RKO (cell line): ENCODE measurements at regions not wholly inside any gene's neighbourhood (a gene's known extent, or its start where the extent isn't known, plus 50 kb on each side); places are given as distances from the start of the nearest gene placed in this dataset.

Experiments
- DNase-seq: peaks from one replicate; pipeline ENCODE4 v3.0.0-alpha.2; 2016; ENCODE audit warnings: low spot score

DNA sequence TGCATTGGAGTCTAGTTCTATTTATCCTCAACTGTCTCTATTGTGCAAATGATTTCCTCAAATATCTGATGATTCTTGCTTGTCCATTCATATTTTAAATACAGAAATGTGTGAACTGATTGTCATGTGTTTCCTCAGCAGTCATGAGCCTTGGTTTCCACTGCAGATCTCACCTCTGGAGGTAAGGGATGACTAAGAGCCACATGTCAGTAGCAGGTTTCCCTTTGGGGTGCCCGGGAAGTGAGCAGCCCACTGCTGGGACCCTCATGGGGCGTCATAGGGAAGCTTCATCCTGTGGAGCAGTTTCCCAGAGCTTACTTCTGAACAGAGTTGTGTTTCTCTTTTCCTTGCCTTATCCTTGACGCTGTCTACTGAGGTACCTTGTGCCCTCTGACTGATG lies 149.2 kb upstream of the TOPAZ1 start:
- no peak for DNase-seq

DNA sequence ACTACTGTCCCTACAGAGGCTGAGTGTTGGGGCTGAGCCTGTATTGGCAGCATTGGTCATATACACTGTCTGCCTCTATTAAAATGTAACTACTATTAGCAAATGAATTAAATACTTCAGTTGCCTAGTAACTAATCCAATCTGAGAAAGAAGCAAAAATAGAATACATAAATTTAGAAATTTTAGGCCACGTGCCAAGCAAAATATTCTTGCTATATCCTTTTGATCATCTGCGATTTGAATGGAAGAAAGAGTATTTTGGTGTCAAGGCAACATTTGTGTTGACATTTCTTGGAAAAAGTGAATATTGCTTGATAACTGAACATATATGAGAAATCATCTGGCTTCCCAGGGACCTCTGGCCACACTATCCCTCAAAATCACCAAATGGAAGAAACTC lies 148.2 kb upstream of the TOPAZ1 start:
- DNase-seq, result no peak

DNA sequence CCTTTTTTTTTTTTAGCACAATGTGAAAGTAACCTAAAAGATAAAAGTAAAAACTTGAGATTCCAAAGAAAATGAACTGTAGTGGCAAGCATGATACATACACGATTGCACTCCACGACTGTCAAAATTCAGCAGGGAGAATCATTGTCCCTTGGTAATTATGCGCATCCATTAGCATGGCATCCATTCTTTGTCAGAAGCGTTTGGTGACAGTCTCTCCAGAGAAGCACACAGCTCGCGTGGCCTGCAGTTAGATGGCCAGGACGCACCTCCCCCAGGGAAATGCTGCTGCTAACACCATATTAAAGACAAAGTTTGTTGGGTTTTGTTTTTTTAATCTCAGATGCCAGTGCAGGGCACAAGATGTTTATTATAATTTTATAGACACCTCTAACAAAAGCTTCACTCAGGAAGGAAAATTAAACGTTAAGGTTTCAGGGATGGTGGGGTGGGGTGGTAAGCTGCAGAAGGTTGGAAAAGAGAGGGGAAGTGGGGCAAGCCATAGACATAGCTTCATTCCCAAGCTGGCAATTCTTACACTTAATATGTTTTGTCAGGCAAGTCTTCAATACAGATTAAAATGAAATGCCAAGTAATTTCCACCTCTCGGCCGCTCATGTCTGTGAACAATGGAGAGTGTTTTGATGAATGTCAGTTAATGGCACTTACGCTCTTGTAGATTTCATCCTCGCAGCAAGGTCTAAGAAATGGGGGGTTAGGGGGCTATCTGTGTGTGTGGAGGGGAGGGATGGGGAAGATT lies 142.8 kb upstream of the TOPAZ1 start:
- DNase-seq, result no peak

DNA sequence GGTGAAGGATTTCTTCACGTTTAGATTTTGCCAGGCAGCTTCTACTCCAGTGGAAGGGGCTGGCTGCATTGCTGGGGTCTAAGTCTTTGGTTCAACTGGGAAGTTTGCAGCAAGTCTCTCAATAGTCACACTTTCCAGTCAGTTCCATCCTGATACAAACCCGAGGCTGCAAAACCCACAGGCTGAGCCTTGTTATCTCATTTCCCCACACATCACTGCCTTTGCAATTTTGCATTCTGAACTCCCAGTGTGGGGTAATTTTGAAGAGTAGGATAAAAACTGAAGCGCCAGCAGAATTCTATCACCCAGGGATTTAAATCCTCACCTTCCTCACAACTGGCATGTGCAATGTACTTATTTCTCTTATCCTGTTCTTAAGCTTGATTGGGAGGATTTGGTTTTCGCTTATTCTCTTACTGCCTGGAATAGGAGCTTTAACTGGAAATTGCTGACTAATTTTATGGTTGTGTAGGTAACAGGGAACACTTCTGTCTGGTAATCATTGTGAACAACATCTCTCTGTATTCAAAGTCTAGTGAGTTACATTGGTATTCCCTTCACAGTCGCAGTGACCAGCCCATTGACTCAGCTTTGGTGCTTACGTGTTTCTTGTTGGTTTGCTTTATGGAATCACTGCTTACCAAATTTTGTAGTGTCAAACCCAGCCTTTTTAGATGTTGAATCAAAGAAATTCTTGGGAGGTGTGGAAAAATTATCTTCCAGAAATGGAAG lies 142.0 kb upstream of the TOPAZ1 start:
- no peak for DNase-seq

DNA sequence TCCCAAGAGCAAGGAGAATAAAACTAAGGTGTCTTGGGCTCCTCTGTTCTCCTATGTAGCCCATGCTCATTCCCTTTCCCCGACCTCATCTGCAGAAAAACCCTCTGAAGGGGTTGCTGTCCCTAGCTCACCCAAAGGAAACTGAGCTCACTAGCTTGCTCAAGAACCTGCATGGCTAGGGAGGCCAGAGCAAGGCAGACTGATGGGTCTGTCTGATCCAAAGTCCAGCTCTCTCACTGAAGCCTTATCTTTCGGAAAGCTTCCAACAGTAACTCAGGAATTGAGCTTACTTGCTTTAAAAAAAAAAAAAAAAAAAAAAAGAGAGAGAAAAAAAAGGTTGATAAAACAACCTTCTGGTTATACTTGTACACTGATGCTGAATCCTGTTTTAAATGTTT lies 141.4 kb upstream of the TOPAZ1 start:
- DNase-seq, result no peak

DNA sequence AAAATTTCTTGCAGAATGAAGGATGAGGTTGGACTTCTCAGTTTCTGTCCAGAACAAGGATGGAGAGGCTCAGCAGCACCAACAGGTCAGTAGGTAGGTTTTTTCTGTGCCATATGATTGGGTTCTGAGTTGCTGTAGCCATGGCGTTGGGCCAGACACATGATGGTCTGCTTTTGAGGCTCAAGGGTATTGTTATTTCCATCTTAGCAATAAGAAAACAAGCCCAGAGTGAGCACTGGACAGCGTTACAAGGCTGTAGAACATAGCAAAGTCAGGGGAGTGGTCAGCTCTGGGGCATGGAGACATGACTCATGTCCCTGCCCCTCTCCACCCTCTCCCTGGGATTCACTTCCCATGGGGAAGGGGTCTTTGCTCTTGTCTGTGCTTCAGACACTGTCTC lies 137.6 kb upstream of the TOPAZ1 start:
- no peak for DNase-seq

DNA sequence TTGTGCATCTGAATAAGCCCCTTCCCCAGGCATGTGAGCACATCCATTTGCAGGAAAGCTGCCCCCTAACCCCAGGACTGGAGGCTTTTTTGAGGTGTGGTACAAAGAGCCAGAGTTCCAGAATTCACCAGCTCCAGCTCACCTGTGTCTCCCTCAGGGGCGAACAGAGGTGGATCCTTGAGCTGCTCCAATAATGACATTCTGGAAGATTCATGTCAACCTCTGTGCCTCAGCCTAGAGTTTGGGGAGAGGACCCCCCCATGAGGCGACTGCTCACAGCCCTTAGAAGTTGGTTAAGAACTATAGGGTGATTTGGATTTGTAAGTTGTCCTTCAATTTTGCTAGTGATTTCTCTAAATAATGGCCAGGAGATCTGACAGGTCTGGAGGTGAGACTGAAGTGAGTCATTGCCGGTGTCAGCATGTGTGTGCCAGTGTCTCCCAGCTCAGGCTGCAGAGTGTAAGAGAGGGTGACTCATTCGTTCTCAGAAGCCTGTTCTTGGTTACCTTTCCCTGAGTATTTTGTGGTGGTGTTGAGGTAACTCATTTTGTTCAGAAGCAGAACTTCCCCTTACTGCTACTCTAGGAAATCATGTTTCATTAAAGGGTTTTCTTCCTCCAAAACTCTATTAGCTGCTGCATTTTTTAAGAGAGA lies 136.9 kb upstream of the TOPAZ1 start:
- peak; percentile 63 for DNase-seq

DNA sequence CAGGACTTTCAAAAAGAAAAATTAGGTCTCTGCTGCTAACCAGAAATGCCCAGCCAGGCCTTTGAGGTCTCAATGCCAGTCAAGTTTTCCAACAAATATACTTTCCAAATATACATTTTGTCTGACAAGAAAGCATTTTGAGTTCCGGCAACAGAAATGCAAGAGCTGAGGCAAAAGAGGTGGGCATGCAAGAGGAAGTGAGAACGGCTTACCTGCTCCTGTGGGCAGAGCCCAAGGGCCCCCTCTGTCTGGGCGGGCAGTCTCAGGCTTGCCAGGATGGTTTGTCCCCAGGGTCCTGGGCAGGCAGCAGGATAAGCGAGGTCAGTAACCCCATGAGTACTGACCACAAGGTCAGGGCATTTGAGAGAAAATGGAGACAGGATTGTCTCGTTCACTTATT lies 136.1 kb upstream of the TOPAZ1 start:
- no peak for DNase-seq

DNA sequence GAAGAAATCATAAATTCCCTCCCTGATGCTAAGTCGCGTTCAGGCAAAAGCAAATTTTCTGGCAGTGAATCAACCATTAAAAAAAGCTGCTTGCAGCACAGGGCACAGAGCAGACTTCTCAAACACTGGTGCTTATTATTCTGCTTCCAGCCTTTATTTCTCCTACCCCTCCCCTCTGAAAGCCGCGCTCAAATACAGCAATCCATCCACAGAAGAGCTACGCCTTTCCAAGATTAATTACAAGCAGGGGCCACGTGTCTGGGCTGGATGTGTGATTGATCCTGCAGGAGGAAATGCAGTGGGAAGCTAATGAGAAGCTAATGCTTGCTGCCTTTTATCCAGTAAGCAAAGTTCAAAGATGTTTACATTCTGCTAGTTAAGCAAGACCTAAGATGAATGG lies 134.9 kb upstream of the TOPAZ1 start:
- no peak for DNase-seq

DNA sequence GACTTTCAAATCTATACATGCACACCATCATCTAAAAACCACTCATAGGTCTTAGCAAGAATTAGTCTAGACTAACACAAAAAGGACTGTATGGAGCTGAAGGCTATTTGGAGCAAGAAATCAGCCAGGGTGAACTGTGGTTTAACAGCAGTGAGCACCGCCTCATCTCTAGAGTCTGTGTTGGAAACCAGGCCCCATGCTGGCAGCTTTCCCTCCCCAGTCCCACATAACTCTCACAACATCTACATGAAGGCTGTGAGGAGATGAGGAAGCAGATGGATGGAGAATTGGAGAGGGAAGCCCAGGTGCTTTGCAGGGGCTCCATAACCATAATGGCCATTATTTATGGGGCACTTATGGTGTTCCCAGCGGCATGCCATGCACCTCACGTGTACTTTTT lies 133.2 kb upstream of the TOPAZ1 start:
- no peak for DNase-seq

DNA sequence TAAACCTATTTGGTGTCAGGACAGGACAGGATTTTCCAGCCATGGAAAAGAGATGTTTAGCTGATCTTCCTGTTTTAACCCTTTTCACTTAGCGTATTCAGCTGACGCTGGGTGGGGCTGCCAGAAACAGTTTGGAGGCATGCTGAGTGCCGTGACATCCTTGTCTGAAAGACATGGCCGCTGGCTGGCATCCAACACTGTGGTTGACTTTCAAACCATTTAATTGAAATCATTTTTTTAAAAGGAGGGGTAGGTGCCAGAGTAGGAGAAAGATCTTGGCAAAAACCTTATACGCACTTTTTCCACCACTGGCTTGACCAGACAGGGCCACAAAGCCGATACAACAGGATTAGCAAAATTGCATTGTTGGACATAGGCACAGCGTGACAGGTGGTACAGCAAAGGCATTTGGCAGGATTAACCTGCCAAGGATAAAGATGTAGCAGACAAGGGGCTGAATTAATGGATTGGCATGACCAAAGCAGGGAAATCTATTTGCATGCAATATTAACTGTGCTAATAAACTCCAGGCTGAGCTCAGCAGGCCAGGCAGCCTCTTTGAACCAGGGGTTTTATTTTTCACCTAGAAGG lies 131.8 kb upstream of the TOPAZ1 start:
- no peak for DNase-seq

DNA sequence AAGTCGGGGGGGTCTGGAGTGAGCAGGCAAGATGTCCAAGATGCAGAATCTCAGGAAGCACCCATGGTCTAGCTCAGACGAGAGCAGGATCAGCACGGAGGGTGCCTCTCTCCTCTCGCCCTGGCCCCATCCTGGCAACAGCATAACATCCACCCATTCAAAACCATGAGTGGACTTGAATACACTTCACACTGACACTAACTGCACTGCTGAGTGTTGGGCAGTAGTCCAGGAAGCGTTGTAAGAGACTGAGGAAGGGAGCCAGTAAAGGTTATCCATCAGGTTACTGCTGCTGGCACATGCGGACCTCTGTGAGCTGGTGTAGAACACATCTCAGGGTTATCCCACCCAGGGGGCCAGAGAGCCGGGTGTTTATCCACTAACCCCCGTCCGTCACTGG lies 131.0 kb upstream of the TOPAZ1 start:
- DNase-seq, result no peak

DNA sequence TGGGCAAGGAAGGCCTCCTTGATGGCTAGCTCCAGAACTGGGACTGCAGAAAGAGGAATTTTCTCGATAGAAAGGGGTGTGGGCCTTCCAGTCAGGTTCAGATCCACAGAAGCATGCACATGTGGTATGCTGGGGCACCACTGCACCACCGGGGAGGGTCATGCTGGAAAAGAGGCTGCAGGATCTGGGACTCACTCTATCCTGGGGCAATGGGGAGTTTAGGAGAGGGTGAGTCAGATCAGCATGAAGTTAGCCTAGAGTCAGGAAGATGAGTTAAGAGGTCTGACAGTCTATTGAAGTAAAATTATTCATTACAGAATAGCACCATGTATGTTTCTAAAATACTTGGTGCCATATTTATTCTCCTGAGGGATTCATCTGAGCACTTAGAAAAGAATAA lies 130.2 kb upstream of the TOPAZ1 start:
- DNase-seq, result no peak

DNA sequence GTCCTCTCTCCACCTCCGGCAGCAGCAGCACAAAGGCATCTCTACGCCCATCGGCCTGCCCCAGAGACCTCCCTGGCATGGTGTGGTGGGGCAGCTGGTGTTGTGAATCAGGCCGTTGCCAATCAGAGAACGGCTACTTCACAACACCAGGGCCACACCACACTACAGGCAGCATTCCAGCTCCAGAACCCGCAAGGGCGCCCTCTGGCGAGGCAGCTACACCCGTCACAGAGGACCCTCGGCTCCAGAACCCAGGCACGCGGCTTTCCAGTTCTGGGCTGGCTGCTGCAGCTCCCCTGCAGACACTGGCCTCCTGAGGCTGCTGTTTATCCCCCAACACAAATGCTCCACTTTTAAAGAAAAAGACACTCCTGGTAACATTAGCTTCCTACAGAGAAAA lies 127.5 kb upstream of the TOPAZ1 start:
- DNase-seq, result no peak

DNA sequence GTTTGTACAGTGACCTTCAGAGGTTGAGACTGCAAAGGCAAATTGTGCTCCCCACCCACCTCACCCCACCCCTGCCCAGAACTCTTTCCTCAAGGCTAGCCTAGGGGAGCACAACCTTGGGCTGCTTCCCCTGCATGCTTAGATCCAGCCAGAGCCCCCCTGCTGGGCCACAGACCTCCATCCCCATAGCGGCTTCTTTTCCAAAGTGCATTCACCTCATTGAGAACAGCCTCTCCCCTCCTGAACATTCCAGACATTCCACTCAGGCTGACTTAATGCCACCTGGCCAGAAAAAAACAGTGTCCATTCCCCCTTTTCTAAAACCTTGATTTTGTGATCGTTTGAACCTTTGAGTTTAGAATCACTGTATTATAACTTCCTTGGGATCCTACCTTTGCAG lies 124.4 kb upstream of the TOPAZ1 start:
- no peak for DNase-seq

DNA sequence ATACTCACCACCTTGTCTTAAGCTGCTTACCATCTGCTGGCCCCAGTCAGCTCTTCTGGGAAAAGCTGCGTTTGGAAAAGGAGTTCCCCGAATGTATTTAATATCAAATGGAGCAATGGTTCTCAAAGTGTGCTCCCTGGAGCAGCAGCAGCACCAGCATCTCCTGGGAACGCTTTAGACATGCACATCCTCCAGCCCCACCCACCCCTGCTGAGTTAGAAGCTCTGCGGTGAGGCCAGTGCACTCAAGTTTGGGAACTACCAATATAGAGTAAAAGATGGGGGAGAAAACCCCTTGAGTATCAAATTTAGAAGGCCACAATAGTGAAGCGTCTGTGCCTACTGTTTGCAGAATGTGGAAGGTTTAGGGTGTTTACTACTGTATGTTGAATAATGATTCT lies 124.0 kb upstream of the TOPAZ1 start:
- no peak for DNase-seq

DNA sequence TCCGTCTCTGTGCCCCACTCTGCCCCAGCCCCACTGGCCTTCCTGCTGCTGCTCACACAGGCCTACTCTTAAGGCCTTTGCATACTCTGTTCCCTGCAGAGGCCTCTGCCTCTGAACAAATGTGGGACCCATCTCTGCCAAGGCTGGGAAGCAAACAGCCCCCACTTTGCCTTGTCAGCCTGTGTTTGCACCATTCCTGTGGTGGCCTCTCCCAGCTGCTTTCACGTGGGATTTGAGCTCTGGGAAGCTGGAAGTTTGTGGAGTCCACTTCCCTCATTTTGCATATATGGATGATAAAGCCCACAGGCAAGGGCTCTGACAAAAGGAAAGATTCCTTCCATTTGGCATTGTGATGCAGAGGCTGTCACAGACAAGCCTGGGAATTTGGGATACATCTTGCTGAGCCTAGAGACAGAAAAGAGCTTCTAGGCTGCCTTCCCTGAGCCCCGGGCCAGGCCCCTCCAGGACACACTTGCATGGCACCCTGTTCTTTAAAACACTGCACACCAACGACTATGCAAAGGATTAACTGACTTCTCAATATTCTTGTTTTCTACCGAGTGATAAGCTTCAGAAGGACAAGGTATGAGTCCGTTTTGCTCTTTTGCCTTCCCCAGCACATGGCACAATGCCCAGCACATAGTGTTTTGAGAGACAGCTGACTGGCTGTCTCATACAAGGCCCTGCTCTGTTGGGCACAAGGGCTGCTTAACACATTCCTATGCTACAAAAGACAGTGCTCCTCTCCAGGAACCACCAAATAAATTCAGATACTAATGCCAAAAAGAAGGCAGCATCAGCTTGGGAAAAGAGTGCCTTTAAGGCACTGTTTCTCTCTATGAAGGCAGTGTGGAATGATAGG lies 120.7 kb upstream of the TOPAZ1 start:
- no peak for DNase-seq

DNA sequence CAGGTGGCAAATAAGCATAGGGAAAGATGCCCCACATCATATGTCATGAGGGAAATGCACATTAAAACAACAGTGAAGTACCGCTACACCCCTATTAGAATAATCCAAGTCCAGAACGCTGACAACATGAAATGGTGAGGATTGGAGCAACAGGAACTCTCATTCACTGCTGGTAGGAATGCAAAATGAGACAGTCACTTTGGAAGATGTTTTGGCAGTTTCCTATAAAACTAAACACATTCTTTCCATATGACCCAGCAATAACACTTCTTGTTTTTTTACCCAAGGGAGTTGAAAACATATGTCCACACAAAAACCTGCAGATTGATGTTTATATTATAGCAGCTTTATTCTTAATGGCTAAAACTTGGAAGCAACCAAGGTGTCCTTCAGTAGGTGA lies 116.4 kb upstream of the TOPAZ1 start:
- DNase-seq, result no peak

DNA sequence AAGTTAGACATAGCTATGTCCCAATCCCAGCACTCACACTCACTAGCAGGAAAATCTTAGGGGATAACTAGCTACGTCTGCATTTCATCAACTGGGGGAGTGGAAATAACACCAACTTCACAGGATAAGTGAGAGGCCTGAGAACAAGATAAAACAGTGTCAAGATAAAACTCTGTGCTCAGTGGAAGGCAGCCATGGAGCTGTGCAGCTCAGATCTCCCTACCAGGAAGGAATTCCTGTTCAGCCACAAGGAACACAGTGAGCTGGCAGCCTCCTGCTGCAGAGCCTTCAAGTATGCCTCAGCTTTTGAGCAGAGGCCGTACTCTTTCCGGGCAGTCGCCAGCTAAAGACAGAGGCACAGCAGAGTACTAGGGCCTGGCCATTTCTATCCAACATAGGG lies 115.8 kb upstream of the TOPAZ1 start:
- no peak for DNase-seq

DNA sequence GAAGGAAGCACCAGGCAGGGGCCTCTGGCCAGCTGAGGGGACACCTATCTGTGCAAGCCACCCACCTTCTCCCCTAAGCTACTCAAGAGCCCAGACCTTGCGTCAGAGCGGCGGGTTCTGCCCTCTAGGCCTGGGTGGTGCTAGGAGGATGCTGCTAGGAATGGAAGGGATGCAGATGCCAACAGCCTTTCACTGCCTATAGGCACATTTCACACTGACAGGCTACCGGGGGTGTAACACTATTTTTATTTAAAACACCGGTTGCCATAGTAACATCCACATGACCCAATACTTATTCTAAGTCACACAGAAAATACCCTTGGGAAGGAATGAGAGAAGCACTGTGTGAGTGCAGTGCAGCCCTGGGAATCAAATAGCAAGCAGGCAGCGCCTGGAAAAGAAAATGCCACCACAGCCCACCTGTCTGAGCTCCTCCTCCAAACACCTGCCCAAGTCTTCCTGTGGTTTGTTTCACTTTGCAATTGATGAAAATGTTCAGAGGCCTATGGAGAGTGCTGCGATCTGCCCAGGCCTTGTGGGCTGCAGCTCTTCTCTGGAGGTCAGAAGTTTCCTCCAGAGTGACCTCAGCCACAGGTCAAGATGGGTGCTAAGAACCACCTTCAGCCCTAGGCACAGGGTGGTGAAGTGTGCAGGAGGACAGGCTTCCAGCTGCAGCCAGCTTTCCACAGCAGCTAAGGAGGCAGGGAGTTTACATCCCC lies 113.5 kb upstream of the TOPAZ1 start:
- peak; percentile 1 for DNase-seq

DNA sequence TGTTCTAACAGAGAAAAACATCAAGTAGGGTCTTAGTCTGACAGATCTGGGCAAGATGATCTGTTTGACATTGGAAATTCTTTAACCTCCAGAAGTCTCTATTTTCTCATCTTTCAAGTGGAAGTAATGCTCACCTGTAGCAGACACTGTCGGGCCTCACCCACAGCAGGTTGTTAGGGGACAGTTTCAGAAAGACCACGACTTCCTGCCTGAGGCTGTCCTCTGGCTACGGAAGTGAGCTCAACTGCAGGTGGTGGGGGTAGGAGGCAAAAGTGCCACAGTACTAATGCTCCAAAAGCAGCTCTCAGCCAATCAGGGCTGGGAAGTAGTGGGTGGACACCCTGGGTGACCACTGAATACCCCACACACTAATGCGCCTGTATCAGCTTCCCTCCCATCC lies 111.4 kb upstream of the TOPAZ1 start:
- DNase-seq, result no peak
